EH (cell line): ENCODE measurements at regions not wholly inside any gene's neighbourhood (a gene's known extent, or its start where the extent isn't known, plus 50 kb on each side); places are given as distances from the start of the nearest gene placed in this dataset.
A peak's percentile ranks its signal among the peaks of the same experiment; 100 is the strongest.
"Not testable (repeated sequence)": the region's sequence is repeated elsewhere in the genome, so short reads cannot be mapped to it uniquely, and the experiment has no call there.

Experiments
- DNase-seq: peaks from one replicate; pipeline ENCODE4 v3.0.0-alpha.2; 2015; ENCODE audit warnings: low read depth

GRCh38 chr9:78438211-78438610, 141.3 kb downstream of the PSAT1 start:
- no peak for DNase-seq

GRCh38 chr9:78438780-78439179, 141.9 kb downstream of the PSAT1 start:
- DNase-seq = no peak

- peak; percentile 95 for DNase-seq
Measured at GRCh38 chr9:78439190-78439865, 142.4 kb downstream of the PSAT1 start.

GRCh38 chr9:78439866-78440830, 143.2 kb downstream of the PSAT1 start:
- DNase-seq = peak; percentile 13

- no peak for DNase-seq
Measured at GRCh38 chr9:78441396-78441795, 144.5 kb downstream of the PSAT1 start.

- DNase-seq = no peak
Measured at GRCh38 chr9:78441822-78442431, 145.0 kb downstream of the PSAT1 start.

- not testable (repeated sequence) for DNase-seq
Measured at GRCh38 chr9:78442577-78442976, 145.7 kb downstream of the PSAT1 start.

- no peak for DNase-seq
Measured at GRCh38 chr9:78443946-78444345, 147.0 kb downstream of the PSAT1 start.

- no peak for DNase-seq
Measured at GRCh38 chr9:78448960-78449673, 152.2 kb downstream of the PSAT1 start.

- no peak for DNase-seq
Measured at GRCh38 chr9:78453450-78453849, 156.5 kb downstream of the PSAT1 start.

GRCh38 chr9:78462611-78463010, 165.7 kb downstream of the PSAT1 start:
- DNase-seq = peak; percentile 72

GRCh38 chr9:78463750-78464149, 166.8 kb downstream of the PSAT1 start:
- no peak for DNase-seq

GRCh38 chr9:78468231-78468630, 171.3 kb downstream of the PSAT1 start:
- DNase-seq = no peak

GRCh38 chr9:78468974-78469576, 172.2 kb downstream of the PSAT1 start:
- DNase-seq = no peak

- peak; percentile 29 for DNase-seq
Measured at GRCh38 chr9:78470216-78470615, 173.3 kb downstream of the PSAT1 start.

GRCh38 chr9:78470741-78471140, 173.8 kb downstream of the PSAT1 start:
- no peak for DNase-seq

GRCh38 chr9:78472111-78472510, 175.2 kb downstream of the PSAT1 start:
- DNase-seq = no peak

GRCh38 chr9:78479441-78479840, 182.5 kb downstream of the PSAT1 start:
- no peak for DNase-seq

- no peak for DNase-seq
Measured at GRCh38 chr9:78486661-78487060, 189.7 kb downstream of the PSAT1 start.

- peak; percentile 3 for DNase-seq
Measured at GRCh38 chr9:78490231-78490630, 193.3 kb downstream of the PSAT1 start.

GRCh38 chr9:78491402-78491801, 194.5 kb downstream of the PSAT1 start:
- no peak for DNase-seq
